HG03095 (cell line): ENCODE measurements at regions not wholly inside any gene's neighbourhood (a gene's known extent, or its start where the extent isn't known, plus 50 kb on each side); places are given as distances from the start of the nearest gene placed in this dataset.

Experiments used
- ATAC-seq: cut with Tn5 transposase; IDR thresholded peaks from one replicate; pipeline ENCODE4 v1.9.1; 2021; ENCODE audit warnings: moderate library complexity; ENCODE audit not compliant: unreplicated experiment

DNA sequence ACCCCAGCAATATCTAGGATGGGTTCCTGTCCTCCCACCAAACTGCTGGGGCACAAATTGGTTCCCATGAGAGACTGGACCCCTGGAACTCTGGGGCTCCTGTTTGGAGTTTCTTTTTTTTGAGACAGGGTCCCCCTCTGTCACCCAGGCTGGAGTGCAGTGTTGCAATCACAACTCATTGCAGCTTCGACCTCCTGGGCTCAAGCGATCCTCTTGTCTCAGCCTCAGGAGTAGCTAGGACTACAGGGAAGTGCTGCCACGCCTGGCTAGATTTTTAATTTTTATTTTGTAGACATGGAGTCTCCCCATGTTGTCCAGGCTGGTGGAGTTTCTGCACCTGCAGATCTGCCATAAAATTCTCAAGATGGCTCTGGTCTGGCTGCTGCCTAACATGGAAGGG is 56.3 kb upstream of the BRD7 start:
- ATAC-seq: no peak

DNA sequence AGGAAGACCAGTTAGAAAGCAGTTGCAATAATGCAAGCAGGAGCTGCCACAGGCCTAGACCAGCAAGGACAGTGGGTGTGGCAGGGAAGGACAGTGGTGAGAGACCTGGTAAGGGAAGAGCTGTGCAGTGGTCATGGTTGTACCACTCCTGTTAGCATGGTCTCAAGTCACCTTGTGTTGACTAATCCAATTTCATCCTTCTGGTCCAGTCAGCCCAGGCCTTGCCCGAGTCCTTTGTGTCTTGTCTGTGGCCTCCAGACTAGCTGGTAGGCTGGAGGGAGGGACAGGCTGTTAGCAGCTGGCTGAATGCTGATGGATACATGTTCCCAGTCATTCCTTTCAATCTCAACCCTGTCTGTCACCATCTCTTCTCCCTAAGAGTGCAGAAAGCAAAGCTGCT is 54.1 kb upstream of the BRD7 start:
- no peak for ATAC-seq

DNA sequence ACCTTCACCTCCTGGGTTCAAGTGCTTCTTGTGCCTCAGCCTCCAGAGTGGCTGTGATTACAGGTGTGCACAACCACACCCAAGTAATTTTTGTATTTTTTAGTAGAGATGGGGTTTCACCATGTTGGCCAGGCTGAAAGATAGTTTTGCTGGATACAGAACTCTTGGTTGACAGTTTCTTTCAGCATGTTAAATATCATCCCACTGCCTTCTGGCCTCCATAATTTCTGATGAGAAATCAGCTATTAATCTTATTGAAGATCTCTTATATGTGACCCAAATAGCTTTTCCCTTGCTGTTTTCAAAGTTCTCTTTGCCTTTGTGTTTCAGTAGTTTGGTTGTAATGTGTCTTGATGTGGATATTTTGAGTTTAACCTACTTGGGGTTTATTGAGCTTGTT is 50.3 kb upstream of the BRD7 start:
- no peak for ATAC-seq
